HCT116 (cell line): ENCODE measurements at regions not wholly inside any gene's neighbourhood (a gene's known extent, or its start where the extent isn't known, plus 50 kb on each side); places are given as distances from the start of the nearest gene placed in this dataset.

ENCODE experiments used
- ATAC-seq: fragments of 200-7000 bp; cut with Tn5 transposase; 2 replicates; pipeline ENCODE4 v1.9.1; 2020; ENCODE audit warnings: mild to moderate bottlenecking, moderate library complexity
- BruUV-seq: library from RNA; stranded (reverse); fragments of 400-500 nt; replicated peaks from 2 replicates; lab custom pipeline; 2021; lab: Mats Ljungman, UMichigan
- CTCF ChIA-PET: fragments of 300-600 bp; sonication (Branson Sonifier 250); formaldehyde crosslinking; loops from one replicate; lab custom pipeline; 2021; ENCODE audit warnings: antibody characterized with exemption; lab: Charles Lee
- POLR2A ChIA-PET: fragments of 300-600, 350-600 bp; sonication (Branson Sonifier 250); formaldehyde crosslinking; loops from one replicate; lab custom pipeline; 2021; ENCODE audit warnings: antibody characterized with exemption; lab: Charles Lee
- RAD21 ChIA-PET, 2 experiments: fragments of 300-600 bp; sonication (Branson Sonifier 250); formaldehyde crosslinking; loops; one replicate each; lab custom pipeline; 2023; ENCODE audit warnings: low total read pairs in 2 of 2; ENCODE audit not compliant: uncharacterized antibody in 2 of 2, unreplicated experiment in 2 of 2, low non-redundant PET in 1 of 2; lab: Charles Lee
- DNase-seq: peaks from one replicate; pipeline ENCODE4 v3.0.0-alpha.2; 2010; ENCODE audit warnings: low read depth, low spot score
- H2AFZ ChIP-seq: fragments of 200-600 bp; shearing (Covaris generic), sonication (generic); 2 replicates; pipeline ENCODE4 v1.6.1; 2017; ENCODE audit warnings: low read depth, mixed run types, mixed read lengths, antibody characterized with exemption, low read length; ENCODE audit not compliant: poor library complexity, severe bottlenecking
- H3K27ac ChIP-seq: 2 replicates; pipeline ENCODE4 v1.5.1; 2012; ENCODE audit warnings: low read depth, low read length
- H3K27me3 ChIP-seq: fragments of 200-600 bp; sonication (generic); 2 replicates; pipeline ENCODE4 v1.6.1; 2016; ENCODE audit warnings: mixed run types, low read length, mixed read lengths; ENCODE audit not compliant: insufficient read depth
- H3K36me3 ChIP-seq, 2 experiments: fragments of 200-500 bp in 1 of 2; fragments of 200-600 bp in 1 of 2; sonication (Bioruptor generic) in 1 of 2; sonication (generic) in 1 of 2; 2 replicates each; pipeline versions ENCODE4 v1.5.1 to v1.6.1; 2014 to 2016; ENCODE audit warnings: low read length in 2 of 2, inconsistent platforms in 1 of 2, mixed read lengths in 1 of 2, mixed run types in 1 of 2; ENCODE audit not compliant: insufficient read depth in 2 of 2, control insufficient read depth in 1 of 2
- H3K4me1 ChIP-seq, 2 experiments: fragments of 200-600 bp in 1 of 2; sonication (generic) in 1 of 2; 2 replicates each; pipeline versions ENCODE4 v1.5.1 to v1.6.1; 2012 to 2017; ENCODE audit warnings: low read length in 2 of 2, inconsistent platforms in 1 of 2, mild to moderate bottlenecking in 1 of 2, mixed read lengths in 1 of 2, mixed run types in 1 of 2, moderate library complexity in 1 of 2; ENCODE audit not compliant: insufficient read depth in 2 of 2, control insufficient read depth in 1 of 2
- H3K4me2 ChIP-seq: fragments of 200-600 bp; sonication (generic); 2 replicates; pipeline ENCODE4 v1.6.1; 2017; ENCODE audit warnings: mixed run types, low read length, mixed read lengths
- H3K4me3 ChIP-seq, 2 experiments: fragments of 200-600 bp in 1 of 2; sonication (generic) in 1 of 2; replicated peaks in 1 of 2; 2 replicates each; pipeline ENCODE4 v1.5.1; 2011 to 2016; ENCODE audit warnings: low read length in 2 of 2, control low read depth in 1 of 2, low read depth in 1 of 2, mild to moderate bottlenecking in 1 of 2, mixed read lengths in 1 of 2, mixed run types in 1 of 2
- H3K79me2 ChIP-seq: fragments of 200-600 bp; sonication (generic); 2 replicates; pipeline ENCODE4 v1.6.1; 2017; ENCODE audit warnings: mild to moderate bottlenecking, mixed run types, low read length, moderate library complexity, mixed read lengths; ENCODE audit not compliant: insufficient read depth
- H3K9ac ChIP-seq: fragments of 200-600 bp; sonication (generic); 2 replicates; pipeline ENCODE4 v1.6.1; 2016; ENCODE audit warnings: low read length, mixed read lengths
- H3K9me2 ChIP-seq: fragments of 200-600 bp; sonication (generic), shearing (Covaris generic); 2 replicates; pipeline ENCODE4 v1.6.1; 2017; ENCODE audit warnings: mixed run types, mild to moderate bottlenecking, moderate library complexity; ENCODE audit not compliant: insufficient read depth
- H3K9me3 ChIP-seq, 2 experiments: fragments of 200-500 bp in 1 of 2; fragments of 200-600 bp in 1 of 2; sonication (Bioruptor generic) in 1 of 2; sonication (generic) in 1 of 2; 2 replicates each; pipeline ENCODE4 v1.6.1; 2014 to 2017; ENCODE audit warnings: low read length in 2 of 2, mixed read lengths in 2 of 2, inconsistent platforms in 1 of 2, low read depth in 1 of 2, mild to moderate bottlenecking in 1 of 2, mixed run types in 1 of 2, moderate library complexity in 1 of 2; ENCODE audit not compliant: control insufficient read depth in 1 of 2, insufficient read depth in 1 of 2
- H4K20me1 ChIP-seq: fragments of 200-600 bp; sonication (generic), shearing (Covaris generic); 2 replicates; pipeline ENCODE4 v1.6.1; 2017; ENCODE audit warnings: mixed run types, mild to moderate bottlenecking, moderate library complexity; ENCODE audit not compliant: insufficient read depth
- CTCF ChIP-seq, 3 experiments: fragments of 200-600 bp in 1 of 3; sonication (generic) in 1 of 3; IDR thresholded peaks in 2 of 3; conservative IDR thresholded peaks in 1 of 3; 2 replicates each; pipeline ENCODE4 v1.5.1; 2012 to 2017; ENCODE audit warnings: low read depth in 2 of 3, low read length in 2 of 3, antibody characterized with exemption in 1 of 3, borderline replicate concordance in 1 of 3, control low read depth in 1 of 3, mild to moderate bottlenecking in 1 of 3, mixed read lengths in 1 of 3, mixed run types in 1 of 3, moderate library complexity in 1 of 3; ENCODE audit not compliant: insufficient read depth in 1 of 3
- FOSL1 ChIP-seq: IDR thresholded peaks from 2 replicates; pipeline ENCODE4 v1.6.1; 2012; ENCODE audit warnings: low read depth
- POLR2A ChIP-seq: IDR thresholded peaks from 2 replicates; pipeline ENCODE4 v1.7.0; 2011; ENCODE audit warnings: borderline replicate concordance; ENCODE audit not compliant: insufficient read depth, insufficient read length; ENCODE audit errors: extremely low read depth
- POLR2AphosphoS5 ChIP-seq: IDR thresholded peaks from 2 replicates; pipeline ENCODE4 v1.6.1; 2011; ENCODE audit warnings: mild to moderate bottlenecking, low read depth, low read length, moderate library complexity
- RAD21 ChIP-seq: IDR thresholded peaks from 2 replicates; pipeline ENCODE4 v1.6.1; 2012; ENCODE audit warnings: low read depth, mild to moderate bottlenecking
- TCF7L2 ChIP-seq: IDR thresholded peaks from 2 replicates; pipeline ENCODE4 v1.7.0; 2011; ENCODE audit warnings: borderline replicate concordance, inconsistent platforms; ENCODE audit not compliant: insufficient read depth, insufficient read length; ENCODE audit errors: extremely low read depth
- ZBTB33 ChIP-seq: IDR thresholded peaks from 2 replicates; pipeline ENCODE4 v1.6.1; 2011; ENCODE audit warnings: mild to moderate bottlenecking, low read length, moderate library complexity; ENCODE audit not compliant: insufficient replicate concordance; ENCODE audit errors: extremely low read depth
- ZFX ChIP-seq: fragments of 450-650 bp; IDR thresholded peaks from 2 replicates; pipeline ENCODE4 v1.6.1; 2017
- intact Hi-C: fragments of 100-400 bp; cut with micrococcal nuclease; formaldehyde crosslinking; loops from 2 replicates; pipeline ENCODE4 v1.10.0; 2022

- BruUV-seq = no TSS peak
- no peaks in the 10 kb centered on the region for H4K20me1 ChIP-seq
- H3K79me2 ChIP-seq = no peaks in the 10 kb centered on the region
- no peaks in the 10 kb centered on the region for H3K27me3 ChIP-seq
- no peak overlapping the region for H3K27ac ChIP-seq
- ATAC-seq (no peak), DNase-seq (no peak)
- peaks cover 19 to 37% of the 10 kb centered on the region in 2 experiments for H3K4me1 ChIP-seq
- no peaks in the 10 kb centered on the region for H3K9me2 ChIP-seq
- no peak overlapping the region for H3K4me2 ChIP-seq
- no peak overlapping the region for H3K9ac ChIP-seq
- no peak overlapping the region for H2AFZ ChIP-seq
- no peaks in the 10 kb centered on the region for H3K36me3 ChIP-seq
- ChIA-PET POLR2A (no interaction called here), CTCF (no interaction called here), RAD21 (no interaction called here)
- no peak overlapping the region for H3K4me3 ChIP-seq
- TF ChIP-seq ZBTB33 (no peak), FOSL1 (no peak), POLR2A (no peak), POLR2AphosphoS5 (no peak), RAD21 (no peak), ZFX (no peak), TCF7L2 (no peak), CTCF (IDR thresholded peaks at IDR 0.05 in 2 of 3, conservative IDR thresholded peaks at IDR 0.05 in 1 of 3; ENCODE audit: borderline replicate concordance in 1 of 3, insufficient read depth in 1 of 3, low read depth in 2 of 3, low read length in 2 of 3) (no peak)
- no peaks in the 10 kb centered on the region for H3K9me3 ChIP-seq
- intact Hi-C loops = no loop called here
Observed at GRCh38 chr13:48159826-48160225, 64.9 kb upstream of the MED4 start.
